HCT116 (cell line): ENCODE measurements at regions not wholly inside any gene's neighbourhood (a gene's known extent, or its start where the extent isn't known, plus 50 kb on each side); places are given as distances from the start of the nearest gene placed in this dataset.

Experiments used
- ATAC-seq: fragments of 200-7000 bp; cut with Tn5 transposase; 2 replicates; pipeline ENCODE4 v1.9.1; 2020; ENCODE audit warnings: mild to moderate bottlenecking, moderate library complexity
- BruUV-seq: library from RNA; stranded (reverse); fragments of 400-500 nt; replicated peaks from 2 replicates; lab custom pipeline; 2021; lab: Mats Ljungman, UMichigan
- CTCF ChIA-PET: fragments of 300-600 bp; sonication (Branson Sonifier 250); formaldehyde crosslinking; loops from one replicate; lab custom pipeline; 2021; ENCODE audit warnings: antibody characterized with exemption; lab: Charles Lee
- POLR2A ChIA-PET: fragments of 300-600, 350-600 bp; sonication (Branson Sonifier 250); formaldehyde crosslinking; loops from one replicate; lab custom pipeline; 2021; ENCODE audit warnings: antibody characterized with exemption; lab: Charles Lee
- RAD21 ChIA-PET, 2 experiments: fragments of 300-600 bp; sonication (Branson Sonifier 250); formaldehyde crosslinking; loops; one replicate each; lab custom pipeline; 2023; ENCODE audit warnings: low total read pairs in 2 of 2; ENCODE audit not compliant: uncharacterized antibody in 2 of 2, unreplicated experiment in 2 of 2, low non-redundant PET in 1 of 2; lab: Charles Lee
- DNase-seq: peaks from one replicate; pipeline ENCODE4 v3.0.0-alpha.2; 2010; ENCODE audit warnings: low read depth, low spot score
- H2AFZ ChIP-seq: fragments of 200-600 bp; shearing (Covaris generic), sonication (generic); 2 replicates; pipeline ENCODE4 v1.6.1; 2017; ENCODE audit warnings: low read depth, mixed run types, mixed read lengths, antibody characterized with exemption, low read length; ENCODE audit not compliant: poor library complexity, severe bottlenecking
- H3K27ac ChIP-seq: 2 replicates; pipeline ENCODE4 v1.5.1; 2012; ENCODE audit warnings: low read depth, low read length
- H3K27me3 ChIP-seq: fragments of 200-600 bp; sonication (generic); 2 replicates; pipeline ENCODE4 v1.6.1; 2016; ENCODE audit warnings: mixed run types, low read length, mixed read lengths; ENCODE audit not compliant: insufficient read depth
- H3K36me3 ChIP-seq, 2 experiments: fragments of 200-500 bp in 1 of 2; fragments of 200-600 bp in 1 of 2; sonication (Bioruptor generic) in 1 of 2; sonication (generic) in 1 of 2; 2 replicates each; pipeline versions ENCODE4 v1.5.1 to v1.6.1; 2014 to 2016; ENCODE audit warnings: low read length in 2 of 2, inconsistent platforms in 1 of 2, mixed read lengths in 1 of 2, mixed run types in 1 of 2; ENCODE audit not compliant: insufficient read depth in 2 of 2, control insufficient read depth in 1 of 2
- H3K4me1 ChIP-seq, 2 experiments: fragments of 200-600 bp in 1 of 2; sonication (generic) in 1 of 2; 2 replicates each; pipeline versions ENCODE4 v1.5.1 to v1.6.1; 2012 to 2017; ENCODE audit warnings: low read length in 2 of 2, inconsistent platforms in 1 of 2, mild to moderate bottlenecking in 1 of 2, mixed read lengths in 1 of 2, mixed run types in 1 of 2, moderate library complexity in 1 of 2; ENCODE audit not compliant: insufficient read depth in 2 of 2, control insufficient read depth in 1 of 2
- H3K4me2 ChIP-seq: fragments of 200-600 bp; sonication (generic); 2 replicates; pipeline ENCODE4 v1.6.1; 2017; ENCODE audit warnings: mixed run types, low read length, mixed read lengths
- H3K4me3 ChIP-seq, 2 experiments: fragments of 200-600 bp in 1 of 2; sonication (generic) in 1 of 2; replicated peaks in 1 of 2; 2 replicates each; pipeline ENCODE4 v1.5.1; 2011 to 2016; ENCODE audit warnings: low read length in 2 of 2, control low read depth in 1 of 2, low read depth in 1 of 2, mild to moderate bottlenecking in 1 of 2, mixed read lengths in 1 of 2, mixed run types in 1 of 2
- H3K79me2 ChIP-seq: fragments of 200-600 bp; sonication (generic); 2 replicates; pipeline ENCODE4 v1.6.1; 2017; ENCODE audit warnings: mild to moderate bottlenecking, mixed run types, low read length, moderate library complexity, mixed read lengths; ENCODE audit not compliant: insufficient read depth
- H3K9ac ChIP-seq: fragments of 200-600 bp; sonication (generic); 2 replicates; pipeline ENCODE4 v1.6.1; 2016; ENCODE audit warnings: low read length, mixed read lengths
- H3K9me2 ChIP-seq: fragments of 200-600 bp; sonication (generic), shearing (Covaris generic); 2 replicates; pipeline ENCODE4 v1.6.1; 2017; ENCODE audit warnings: mixed run types, mild to moderate bottlenecking, moderate library complexity; ENCODE audit not compliant: insufficient read depth
- H3K9me3 ChIP-seq, 2 experiments: fragments of 200-500 bp in 1 of 2; fragments of 200-600 bp in 1 of 2; sonication (Bioruptor generic) in 1 of 2; sonication (generic) in 1 of 2; 2 replicates each; pipeline ENCODE4 v1.6.1; 2014 to 2017; ENCODE audit warnings: low read length in 2 of 2, mixed read lengths in 2 of 2, inconsistent platforms in 1 of 2, low read depth in 1 of 2, mild to moderate bottlenecking in 1 of 2, mixed run types in 1 of 2, moderate library complexity in 1 of 2; ENCODE audit not compliant: control insufficient read depth in 1 of 2, insufficient read depth in 1 of 2
- H4K20me1 ChIP-seq: fragments of 200-600 bp; sonication (generic), shearing (Covaris generic); 2 replicates; pipeline ENCODE4 v1.6.1; 2017; ENCODE audit warnings: mixed run types, mild to moderate bottlenecking, moderate library complexity; ENCODE audit not compliant: insufficient read depth
- CEBPB ChIP-seq: IDR thresholded peaks from 2 replicates; pipeline ENCODE4 v1.6.1; 2012; ENCODE audit warnings: low read depth
- EGR1 ChIP-seq: IDR thresholded peaks from 2 replicates; pipeline ENCODE4 v1.6.1; 2012; ENCODE audit warnings: low read depth
- ELF1 ChIP-seq: IDR thresholded peaks from 2 replicates; pipeline ENCODE4 v1.6.1; 2012; ENCODE audit warnings: low read depth, borderline replicate concordance
- JUND ChIP-seq: IDR thresholded peaks from 2 replicates; pipeline ENCODE4 v1.6.1; 2012
- POLR2A ChIP-seq: IDR thresholded peaks from 2 replicates; pipeline ENCODE4 v1.7.0; 2011; ENCODE audit warnings: borderline replicate concordance; ENCODE audit not compliant: insufficient read depth, insufficient read length; ENCODE audit errors: extremely low read depth
- POLR2AphosphoS5 ChIP-seq: IDR thresholded peaks from 2 replicates; pipeline ENCODE4 v1.6.1; 2011; ENCODE audit warnings: mild to moderate bottlenecking, low read depth, low read length, moderate library complexity
- RAD21 ChIP-seq: IDR thresholded peaks from 2 replicates; pipeline ENCODE4 v1.6.1; 2012; ENCODE audit warnings: low read depth, mild to moderate bottlenecking
- SIN3A ChIP-seq: IDR thresholded peaks from 2 replicates; pipeline ENCODE4 v1.6.1; 2012; ENCODE audit warnings: low read depth
- SP1 ChIP-seq: IDR thresholded peaks from 2 replicates; pipeline ENCODE4 v1.6.1; 2012; ENCODE audit warnings: low read depth
- YY1 ChIP-seq: IDR thresholded peaks from 2 replicates; pipeline ENCODE4 v1.6.1; 2011; ENCODE audit warnings: low read length, low read depth, moderate library complexity, mild to moderate bottlenecking; ENCODE audit not compliant: insufficient replicate concordance; ENCODE audit errors: extremely low read depth
- intact Hi-C: fragments of 100-400 bp; cut with micrococcal nuclease; formaldehyde crosslinking; loops from 2 replicates; pipeline ENCODE4 v1.10.0; 2022

DNA sequence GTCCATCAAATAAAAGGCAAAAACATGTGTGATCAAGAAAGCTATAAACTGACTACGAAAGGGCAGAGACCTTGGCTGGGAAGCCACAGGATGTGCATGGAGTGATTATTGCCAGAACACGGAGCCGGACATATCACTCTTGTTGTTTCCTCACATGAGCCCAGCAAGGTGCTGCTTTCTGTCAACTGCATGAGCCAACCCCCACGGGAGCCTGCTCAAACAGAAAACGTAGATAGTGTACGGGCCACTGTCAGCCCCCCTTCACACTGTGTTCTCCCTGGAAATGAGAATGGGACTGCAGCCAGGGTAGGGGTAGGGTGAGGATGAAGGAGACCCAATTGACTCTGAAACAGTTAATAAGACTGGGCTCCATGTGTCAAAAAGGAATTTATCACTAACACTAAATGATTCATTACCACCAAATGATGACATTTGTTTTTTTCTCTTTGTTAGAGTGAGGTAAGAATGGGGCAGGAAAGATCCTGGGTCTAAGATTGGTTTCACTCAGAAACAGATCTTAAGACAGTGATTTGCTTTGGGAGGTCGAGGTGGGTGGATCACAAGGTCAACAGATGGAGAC, 235.8 kb downstream of the MREG start:
- ChIA-PET CTCF (no interaction called here), POLR2A (no interaction called here), RAD21 (no interaction called here)
- H3K27me3 ChIP-seq = no peaks in the 10 kb centered on the region
- H4K20me1 ChIP-seq = no peaks in the 10 kb centered on the region
- H3K36me3 ChIP-seq = no peaks in the 10 kb centered on the region
- intact Hi-C loops = no loop called here
- ATAC-seq (no peak), DNase-seq (no peak)
- no peak overlapping the region for H3K4me3 ChIP-seq
- no TSS peak for BruUV-seq
- H3K9me3 ChIP-seq = no peaks in the 10 kb centered on the region
- H3K4me1 ChIP-seq = no peaks in the 10 kb centered on the region
- TF ChIP-seq SP1 = no peak
- TF ChIP-seq YY1 = no peak
- no peak for TF ChIP-seq ELF1
- TF ChIP-seq POLR2A = no peak
- TF ChIP-seq JUND = no peak
- TF ChIP-seq POLR2AphosphoS5 = no peak
- no peak for TF ChIP-seq CEBPB
- TF ChIP-seq SIN3A = no peak
- no peaks in the 10 kb centered on the region for H3K9me2 ChIP-seq
- no peak overlapping the region for H3K4me2 ChIP-seq
- H3K9ac ChIP-seq = no peak overlapping the region
- no peaks in the 10 kb centered on the region for H3K79me2 ChIP-seq
- H2AFZ ChIP-seq = no peak overlapping the region
- H3K27ac ChIP-seq = no peak overlapping the region

DNA sequence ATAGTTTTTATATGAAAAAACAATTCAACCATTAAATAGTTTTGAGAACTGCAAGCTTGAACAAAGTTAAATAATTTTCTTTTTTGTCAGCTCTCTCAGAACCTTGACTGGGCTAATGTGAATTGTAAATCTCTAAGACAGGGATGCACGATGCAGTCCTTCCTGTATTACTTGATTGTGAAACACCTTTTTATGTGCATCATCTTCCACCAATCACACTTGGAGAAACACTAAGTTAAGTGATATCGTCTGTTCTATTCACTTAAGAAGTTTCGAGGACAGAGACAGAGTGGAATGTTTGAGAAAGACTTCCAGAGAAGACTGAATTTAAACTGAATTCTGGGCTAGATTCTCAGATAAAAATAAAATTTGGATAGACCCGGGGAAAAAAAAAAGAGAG, 238.2 kb downstream of the MREG start:
- H3K79me2 ChIP-seq = no peaks in the 10 kb centered on the region
- TF ChIP-seq EGR1 (no peak), CEBPB (no peak), RAD21 (no peak)
- no peaks in the 10 kb centered on the region for H3K9me3 ChIP-seq
- POLR2A ChIA-PET = no interaction called here
- H3K9ac ChIP-seq = no peak overlapping the region
- no peaks in the 10 kb centered on the region for H3K36me3 ChIP-seq
- no peak overlapping the region for H3K4me3 ChIP-seq
- H3K9me2 ChIP-seq = no peaks in the 10 kb centered on the region
- no TSS peak for BruUV-seq
- H3K4me2 ChIP-seq = no peak overlapping the region
- no peak for DNase-seq
- RAD21 ChIA-PET = no interaction called here
- intact Hi-C loops = no loop called here
- no peaks in the 10 kb centered on the region for H4K20me1 ChIP-seq
- H3K27ac ChIP-seq = no peak overlapping the region
- CTCF ChIA-PET = no interaction called here
- H2AFZ ChIP-seq = no peak overlapping the region
- H3K4me1 ChIP-seq = no peaks in the 10 kb centered on the region
- ATAC-seq = no peak
- no peaks in the 10 kb centered on the region for H3K27me3 ChIP-seq
